Spleen (tissue), 7 donors: ENCODE measurements at regions not wholly inside any gene's neighbourhood (a gene's known extent, or its start where the extent isn't known, plus 50 kb on each side); places are given as distances from the start of the nearest gene placed in this dataset.

Source experiments
- POLR2A ChIP-seq, 3 donors: fragments of 450-650 bp; IDR thresholded peaks; one replicate each; pipeline ENCODE4 v1.5.1; 2017; ENCODE audit warnings: antibody characterized with exemption in 3 of 3, mild to moderate bottlenecking in 1 of 3
- POLR2AphosphoS5 ChIP-seq, 3 donors: sonication (generic); formaldehyde crosslinking; IDR thresholded peaks; one replicate each; pipeline ENCODE4 v1.5.1; 2017; ENCODE audit warnings: antibody characterized with exemption in 3 of 3
- TF ChIP-seq, protein P1 (sequence below), 11 experiments: fragments of 200-600 bp in 7 of 11; fragments of 450-650 bp in 4 of 11; sonication (generic) in 4 of 11; IDR thresholded peaks in 8 of 11; conservative IDR thresholded peaks in 3 of 11; 1 replicate in 7 of 11; 2 replicates in 4 of 11; pipeline versions ENCODE4 v1.4.0 to v1.8.0; 2016 to 2021; ENCODE audit warnings: antibody characterized with exemption in 11 of 11, inconsistent platforms in 4 of 11, mild to moderate bottlenecking in 1 of 11
- donor health status: DM: no; HTN: no; CAD: no; lungs with moderate emphysema.
- donor health status: DM: no; HTN: no; CAD: no.
- donor health status: DM: no; HTN: no; CAD: no.

DNA sequence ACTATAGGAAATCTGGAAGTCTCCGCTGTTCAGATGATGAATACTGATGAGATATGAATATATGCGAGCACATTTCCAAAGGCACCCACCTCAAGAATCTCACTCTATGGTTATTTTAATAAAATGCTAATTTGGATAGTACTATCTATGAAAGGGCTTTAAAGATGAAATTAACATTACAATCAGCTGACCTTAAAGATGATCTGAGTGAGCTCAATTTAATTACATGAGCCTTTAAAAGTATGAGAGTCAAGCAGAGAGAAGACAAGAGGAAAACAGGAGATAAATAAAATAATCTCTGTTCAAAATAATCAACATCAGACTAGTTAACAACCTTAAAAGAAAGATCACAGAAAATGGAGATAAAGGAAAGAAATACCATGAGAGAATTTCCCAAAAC is 474.1 kb upstream of the TUSC1 start:
- TF ChIP-seq, protein P1, sequence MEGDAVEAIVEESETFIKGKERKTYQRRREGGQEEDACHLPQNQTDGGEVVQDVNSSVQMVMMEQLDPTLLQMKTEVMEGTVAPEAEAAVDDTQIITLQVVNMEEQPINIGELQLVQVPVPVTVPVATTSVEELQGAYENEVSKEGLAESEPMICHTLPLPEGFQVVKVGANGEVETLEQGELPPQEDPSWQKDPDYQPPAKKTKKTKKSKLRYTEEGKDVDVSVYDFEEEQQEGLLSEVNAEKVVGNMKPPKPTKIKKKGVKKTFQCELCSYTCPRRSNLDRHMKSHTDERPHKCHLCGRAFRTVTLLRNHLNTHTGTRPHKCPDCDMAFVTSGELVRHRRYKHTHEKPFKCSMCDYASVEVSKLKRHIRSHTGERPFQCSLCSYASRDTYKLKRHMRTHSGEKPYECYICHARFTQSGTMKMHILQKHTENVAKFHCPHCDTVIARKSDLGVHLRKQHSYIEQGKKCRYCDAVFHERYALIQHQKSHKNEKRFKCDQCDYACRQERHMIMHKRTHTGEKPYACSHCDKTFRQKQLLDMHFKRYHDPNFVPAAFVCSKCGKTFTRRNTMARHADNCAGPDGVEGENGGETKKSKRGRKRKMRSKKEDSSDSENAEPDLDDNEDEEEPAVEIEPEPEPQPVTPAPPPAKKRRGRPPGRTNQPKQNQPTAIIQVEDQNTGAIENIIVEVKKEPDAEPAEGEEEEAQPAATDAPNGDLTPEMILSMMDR (IDR thresholded peaks at IDR 0.05 in 8 of 11, conservative IDR thresholded peaks at IDR 0.05 in 3 of 11) = no peak
- TF ChIP-seq POLR2A (IDR thresholded peaks at IDR 0.05) = no peak
- no peak for TF ChIP-seq POLR2AphosphoS5 (IDR thresholded peaks at IDR 0.05)
